WTC11 (cell line): ENCODE measurements at regions not wholly inside any gene's neighbourhood (a gene's known extent, or its start where the extent isn't known, plus 50 kb on each side); places are given as distances from the start of the nearest gene placed in this dataset.

Source experiments
- ATAC-seq: fragments of 200-7000 bp; cut with Tn5 transposase; 2 replicates; pipeline ENCODE4 v1.10.0; 2021; ENCODE audit warnings: mild to moderate bottlenecking, moderate library complexity
- CTCF ChIA-PET: fragments of 300-600 bp; sonication (Branson Sonifier 250); formaldehyde crosslinking; loops from one replicate; lab custom pipeline; 2021; ENCODE audit warnings: antibody characterized with exemption; lab: Charles Lee
- POLR2A ChIA-PET: fragments of 350-600 bp; sonication (Branson Sonifier 250); formaldehyde crosslinking; loops from one replicate; lab custom pipeline; 2021; ENCODE audit warnings: antibody characterized with exemption; lab: Charles Lee
- DNase-seq: peaks from one replicate; pipeline ENCODE4 v3.0.0; 2021; ENCODE audit warnings: low spot score
- H3K27ac Mint-ChIP-seq: 2 replicates; pipeline ENCODE4 v1.8.0; 2021; ENCODE audit warnings: mixed read lengths
- H3K27me3 Mint-ChIP-seq: 2 replicates; pipeline ENCODE4 v1.8.0; 2021; ENCODE audit warnings: low read depth, mild to moderate bottlenecking, moderate library complexity, mixed read lengths
- H3K36me3 Mint-ChIP-seq: 2 replicates; pipeline ENCODE4 v1.8.0; 2021; ENCODE audit warnings: mixed read lengths
- H3K4me1 Mint-ChIP-seq: 2 replicates; pipeline ENCODE4 v1.8.0; 2022; ENCODE audit warnings: mixed read lengths
- H3K4me3 Mint-ChIP-seq: 2 replicates; pipeline ENCODE4 v1.8.0; 2021; ENCODE audit warnings: mild to moderate bottlenecking, moderate library complexity, mixed read lengths
- H3K9me3 Mint-ChIP-seq: 2 replicates; pipeline ENCODE4 v1.8.0; 2021; ENCODE audit warnings: mixed read lengths
- CDX4 ChIP-seq: fragments of 250-450 bp; sonication (Bioruptor Pico); IDR thresholded peaks from 2 replicates; pipeline ENCODE4 v1.9.0; 2021; ENCODE audit warnings: moderate library complexity, mild to moderate bottlenecking, inconsistent platforms, borderline replicate concordance
- CREB1 ChIP-seq: sonication (generic); formaldehyde crosslinking; IDR thresholded peaks from 2 replicates; pipeline ENCODE4 v1.8.0; 2023; ENCODE audit warnings: mild to moderate bottlenecking, missing genetic modification reagents
- CTCF ChIP-seq: fragments of 200-600 bp; IDR thresholded peaks from 2 replicates; pipeline ENCODE4 v1.8.0; 2022; ENCODE audit warnings: antibody characterized with exemption
- ELF4 ChIP-seq: sonication (generic); formaldehyde crosslinking; IDR thresholded peaks from 2 replicates; pipeline ENCODE4 v1.8.1; 2022; ENCODE audit warnings: low read depth, mild to moderate bottlenecking, moderate library complexity, missing genetic modification reagents
- ERG ChIP-seq: fragments of 250-450 bp; sonication (Bioruptor Pico); IDR thresholded peaks from 2 replicates; pipeline ENCODE4 v1.8.0; 2021; ENCODE audit warnings: mild to moderate bottlenecking
- HMGA2 ChIP-seq: fragments of 250-450 bp; sonication (Bioruptor Pico); IDR thresholded peaks from 2 replicates; pipeline ENCODE4 v1.4.0; 2021; ENCODE audit warnings: mild to moderate bottlenecking, moderate library complexity
- JAZF1 ChIP-seq: fragments of 250-450 bp; sonication (Bioruptor Pico); IDR thresholded peaks from 2 replicates; pipeline ENCODE4 v1.9.0; 2021; ENCODE audit warnings: moderate library complexity, mild to moderate bottlenecking, inconsistent platforms
- MYBL2 ChIP-seq: sonication (generic); formaldehyde crosslinking; IDR thresholded peaks from 2 replicates; pipeline ENCODE4 v1.8.1; 2023; ENCODE audit warnings: mild to moderate bottlenecking, moderate library complexity, missing genetic modification reagents
- NFYB ChIP-seq: sonication (generic); formaldehyde crosslinking; conservative IDR thresholded peaks from 2 replicates; pipeline ENCODE4 v1.8.0; 2022; ENCODE audit warnings: low read depth, missing genetic modification reagents
- OVOL2 ChIP-seq: fragments of 250-450 bp; sonication (Bioruptor Pico); IDR thresholded peaks from 2 replicates; pipeline ENCODE4 v1.9.0; 2021; ENCODE audit warnings: mild to moderate bottlenecking, borderline replicate concordance
- RORB ChIP-seq: fragments of 250-450 bp; sonication (Bioruptor Pico); IDR thresholded peaks from 2 replicates; pipeline ENCODE4 v1.9.0; 2021; ENCODE audit warnings: mild to moderate bottlenecking
- SOX15 ChIP-seq: fragments of 250-450 bp; sonication (Bioruptor Pico); IDR thresholded peaks from 2 replicates; pipeline ENCODE4 v1.9.0; 2021; ENCODE audit warnings: mild to moderate bottlenecking
- SP1 ChIP-seq: sonication (generic); formaldehyde crosslinking; conservative IDR thresholded peaks from 2 replicates; pipeline ENCODE4 v1.8.1; 2022; ENCODE audit warnings: missing genetic modification reagents
- USF1 ChIP-seq: sonication (generic); formaldehyde crosslinking; IDR thresholded peaks from 2 replicates; pipeline ENCODE4 v1.8.0; 2022; ENCODE audit warnings: mild to moderate bottlenecking, missing genetic modification reagents
- ZBTB21 ChIP-seq: sonication (generic); formaldehyde crosslinking; IDR thresholded peaks from 2 replicates; pipeline ENCODE4 v1.8.1; 2023; ENCODE audit warnings: mild to moderate bottlenecking, missing genetic modification reagents, borderline replicate concordance
- ZBTB43 ChIP-seq: sonication (generic); formaldehyde crosslinking; IDR thresholded peaks from 2 replicates; pipeline ENCODE4 v1.8.1; 2023; ENCODE audit warnings: mild to moderate bottlenecking, missing genetic modification reagents
- ZMAT4 ChIP-seq: fragments of 250-450 bp; sonication (Bioruptor Pico); IDR thresholded peaks from 2 replicates; pipeline ENCODE4 v1.9.0; 2021; ENCODE audit warnings: mild to moderate bottlenecking
- ZNF263 ChIP-seq: sonication (generic); formaldehyde crosslinking; IDR thresholded peaks from 2 replicates; pipeline ENCODE4 v1.8.1; 2022; ENCODE audit warnings: low read depth, mild to moderate bottlenecking, moderate library complexity, missing genetic modification reagents
- ZNF396 ChIP-seq: fragments of 250-450 bp; sonication (Bioruptor Pico); IDR thresholded peaks from 2 replicates; pipeline ENCODE4 v1.8.0; 2021; ENCODE audit warnings: mild to moderate bottlenecking, moderate library complexity, borderline replicate concordance
- ZNF423 ChIP-seq: fragments of 250-450 bp; sonication (Bioruptor Pico); IDR thresholded peaks from 2 replicates; pipeline ENCODE4 v2.1.2; 2022; ENCODE audit warnings: mild to moderate bottlenecking, moderate library complexity
- ZNF671 ChIP-seq: fragments of 250-450 bp; sonication (Bioruptor Pico); IDR thresholded peaks from 2 replicates; pipeline ENCODE4 v1.8.0; 2021; ENCODE audit warnings: mild to moderate bottlenecking
- ZSCAN18 ChIP-seq: fragments of 250-450 bp; sonication (Bioruptor Pico); IDR thresholded peaks from 2 replicates; pipeline ENCODE4 v2.1.2; 2022; ENCODE audit warnings: mild to moderate bottlenecking, moderate library complexity

GRCh38 chr1:199909137-199909536 lies 118.4 kb upstream of the NR5A2 start:
- POLR2A ChIA-PET, result interaction anchor here (0.5 kb wide), 1 partner anchor 66 kb away, joined by 3 read pairs; no protein-coding TSS in a partner anchor
- Mint-ChIP-seq H3K27me3 (no peaks in the 10 kb centered on the region), H3K27ac (no peak overlapping the region; the same call in 1 of the 2 replicates), H3K36me3 (peaks cover 5% of the 10 kb centered on the region), H3K9me3 (peaks cover 10% of the 10 kb centered on the region), H3K4me3 (no peak overlapping the region), H3K4me1 (peaks cover 11% of the 10 kb centered on the region)
- ATAC-seq, result no peak
- no peak for DNase-seq
- TF ChIP-seq RORB, result no peak
- no peak for TF ChIP-seq CTCF
- no peak for TF ChIP-seq USF1 (CRISPR knock-in tag)
- no peak for TF ChIP-seq SOX15 (CRISPR knock-in tag)
- CTCF ChIA-PET, result no interaction called here

GRCh38 chr1:199913318-199913717 lies 114.2 kb upstream of the NR5A2 start:
- Mint-ChIP-seq H3K4me1 (peaks cover 11% of the 10 kb centered on the region), H3K4me3 (no peak overlapping the region), H3K9me3 (no peaks in the 10 kb centered on the region), H3K27ac (no peak overlapping the region), H3K36me3 (no peaks in the 10 kb centered on the region), H3K27me3 (no peaks in the 10 kb centered on the region)
- no peak for DNase-seq
- no peak for TF ChIP-seq JAZF1 (CRISPR knock-in tag)
- no peak for TF ChIP-seq ZMAT4 (CRISPR knock-in tag)
- TF ChIP-seq CDX4 (CRISPR knock-in tag), result no peak
- no peak for TF ChIP-seq NFYB (CRISPR knock-in tag)
- TF ChIP-seq ELF4 (CRISPR knock-in tag), result no peak
- no peak for TF ChIP-seq SP1
- TF ChIP-seq ZSCAN18, result no peak
- no peak for TF ChIP-seq ZNF423 (CRISPR knock-in tag)
- TF ChIP-seq ZBTB43 (CRISPR knock-in tag), result no peak
- TF ChIP-seq CREB1 (CRISPR knock-in tag), result no peak
- no peak for TF ChIP-seq ZNF396 (CRISPR knock-in tag)
- TF ChIP-seq ERG (CRISPR knock-in tag), result no peak
- no peak for TF ChIP-seq ZNF263 (CRISPR knock-in tag)
- TF ChIP-seq ZBTB21, result no peak
- no peak for TF ChIP-seq MYBL2
- no peak for TF ChIP-seq ZNF671 (CRISPR knock-in tag)
- TF ChIP-seq HMGA2 (CRISPR knock-in tag), result no peak
- TF ChIP-seq RORB, result no peak
- no peak for TF ChIP-seq OVOL2 (CRISPR knock-in tag)
- ChIA-PET CTCF (interaction anchor here (0.8 to 1.0 kb wide), 2 partner anchors 41 to 228 kb away, joined by 3 read pairs; no protein-coding TSS in a partner anchor), POLR2A (interaction anchor here (0.7 kb wide), 1 partner anchor 255 kb away, joined by 4 read pairs; no protein-coding TSS in a partner anchor)
- no peak for ATAC-seq
